K562 (cell line): ENCODE measurements at regions not wholly inside any gene's neighbourhood (a gene's known extent, or its start where the extent isn't known, plus 50 kb on each side); places are given as distances from the start of the nearest gene placed in this dataset.

Experiments
- NKRF ChIP-seq: fragments of 450-650 bp; IDR thresholded peaks from 2 replicates; pipeline ENCODE4 v1.6.1; 2016; ENCODE audit warnings: borderline replicate concordance
- PYGO2 ChIP-seq: fragments of 450-650 bp; IDR thresholded peaks from 2 replicates; pipeline ENCODE4 v1.6.1; 2016; ENCODE audit warnings: mild to moderate bottlenecking, missing genetic modification characterization, moderate library complexity, missing compliant biosample characterization
- TAF1 ChIP-seq: IDR thresholded peaks from 2 replicates; pipeline ENCODE4 v1.6.1; 2011; ENCODE audit warnings: mild to moderate bottlenecking, low read length, moderate library complexity; ENCODE audit not compliant: insufficient read depth, control insufficient read depth, severe bottlenecking; ENCODE audit errors: extremely low read depth

GRCh38 chr9:107710953-107711352 is 221.4 kb upstream of the KLF4 start:
- TF ChIP-seq NKRF (no peak), TAF1 (no peak), PYGO2 (tag) (no peak)
